Heart right ventricle (tissue), 16 donors: ENCODE measurements at regions not wholly inside any gene's neighbourhood (a gene's known extent, or its start where the extent isn't known, plus 50 kb on each side); places are given as distances from the start of the nearest gene placed in this dataset.
A peak's percentile ranks its signal among the peaks of the same experiment; 100 is the strongest.

ENCODE experiments used
- ATAC-seq, 8 donors: fragments of 200-7000 bp; cut with Tn5 transposase; one replicate each; pipeline ENCODE4 v1.9.1; 2020; ENCODE audit warnings: mild to moderate bottlenecking in 8 of 8, moderate library complexity in 8 of 8, moderate number of reproducible peaks in 1 of 8
- DNase-seq, 2 donors: peaks; one replicate each; pipeline ENCODE4 v3.0.0-alpha.2; 2020
- H3K27ac ChIP-seq, 10 donors: fragments of 200-600 bp; sonication (generic) in 2 of 10; one replicate each; pipeline versions ENCODE4 v1.5.0 to v1.8.0; 2020 to 2022; ENCODE audit warnings: mild to moderate bottlenecking in 3 of 10
- H3K27me3 ChIP-seq, 7 donors: fragments of 200-600 bp; one replicate each; pipeline ENCODE4 v1.8.0; 2021 to 2022; ENCODE audit warnings: mild to moderate bottlenecking in 2 of 7
- H3K36me3 ChIP-seq, 9 donors: fragments of 200-600 bp; sonication (generic) in 1 of 9; one replicate each; pipeline versions ENCODE4 v1.5.0 to v1.8.0; 2020 to 2022; ENCODE audit warnings: mild to moderate bottlenecking in 2 of 9
- H3K4me1 ChIP-seq, 9 donors: fragments of 200-600 bp; sonication (generic) in 1 of 9; one replicate each; pipeline versions ENCODE4 v1.5.0 to v1.8.0; 2020 to 2022; ENCODE audit warnings: mild to moderate bottlenecking in 4 of 9
- H3K4me3 ChIP-seq, 10 donors: fragments of 200-600 bp; sonication (generic) in 2 of 10; one replicate each; pipeline versions ENCODE4 v1.5.0 to v1.8.0; 2020 to 2022; ENCODE audit warnings: mild to moderate bottlenecking in 7 of 10, moderate library complexity in 2 of 10
- H3K9me3 ChIP-seq, 11 donors: fragments of 200-600 bp in 10 of 11; sonication (generic) in 2 of 11; one replicate each; pipeline versions ENCODE4 v1.5.0 to v1.8.0; 2013 to 2022; ENCODE audit warnings: mild to moderate bottlenecking in 2 of 11, control low read depth in 1 of 11, moderate library complexity in 1 of 11
- WGBS, 2 donors: extraction: QIAGEN DNeasy Blood & Tissue Kit; methylation state at CpG; one replicate each; pipeline ENCODE4 v1.1.7; 2013; ENCODE audit warnings: inconsistent platforms in 1 of 2; 5-methylcytosine and 5-hydroxymethylcytosine counted together
- intact Hi-C, 10 donors: fragments of 100-400 bp; cut with DNase I; formaldehyde crosslinking; loops; one replicate each; pipeline versions ENCODE4 v1.11.1 to v1.14.2; 2022
- TF ChIP-seq, protein P1 (sequence below), 9 donors: fragments of 200-600 bp; sonication (generic) in 2 of 9; IDR thresholded peaks; one replicate each; pipeline versions ENCODE4 v1.5.0 to v1.8.0; 2021 to 2022; ENCODE audit warnings: antibody characterized with exemption in 9 of 9, mild to moderate bottlenecking in 5 of 9, moderate library complexity in 1 of 9
- donor health status: Arrhythmogenic right ventricular cardiomyopathy.
- donor health status: ischemic (EF 13 %, LVEDD 7.1; RV severe dilation, severe dysfunction).
- donor health status: healthy with polysubstance abuse.
- donor health status: DM: no; HTN: yes; CAD: no.
- donor health status: DM: no; HTN: no; CAD: no.
- donor health status: ischemic (EF 25% LVEDD 6.9; RV normal size, moderate dysfunction).
- donor health status: ischemic (EF 25% LVEDD 5.7; RV mildly dilated, moderate dysfunction).
- donor health status: healthy.
- donor health status: DM: yes; HTN: yes; CAD: no.
- donor health status: Ischemic cardiomyopathy.
- donor health status: ischemic (EF 35%, LVEDD 5.7; RV mildly dilated, moderate dysfunction).
- donor health status: nonischemic (EF 11% LVEDD 7.7; RV severe dilation, severe dysfunction).
- donor health status: DM: yes; HTN: yes; CAD: no.
- donor health status: PGD.
- donor health status: ischemic (EF 29% LVEDD 5.4; RV normal size, mild dysfunction).
- donor health status: nonischemic (EF 23%, LVEDD 6.1; RV moderate dilation, normal function).

- WGBS, 2 donors, result 83% methylated on average over 2 of the region's 2 CpGs
- DNase-seq (no peak), ATAC-seq (no peak)
- Histone ChIP-seq H3K9me3 (peaks cover 0 to 6% (median 0%) of the 10 kb centered on the region in 11 donors), H3K4me1 (peaks cover 0 to 1% (median 0%) of the 10 kb centered on the region in 9 donors), H3K4me3 (no peak overlapping the region), H3K36me3 (no peaks in the 10 kb centered on the region), H3K27ac (no peak overlapping the region), H3K27me3 (peaks cover 0 to 7% (median 0%) of the 10 kb centered on the region in 7 donors)
- TF ChIP-seq, protein P1, sequence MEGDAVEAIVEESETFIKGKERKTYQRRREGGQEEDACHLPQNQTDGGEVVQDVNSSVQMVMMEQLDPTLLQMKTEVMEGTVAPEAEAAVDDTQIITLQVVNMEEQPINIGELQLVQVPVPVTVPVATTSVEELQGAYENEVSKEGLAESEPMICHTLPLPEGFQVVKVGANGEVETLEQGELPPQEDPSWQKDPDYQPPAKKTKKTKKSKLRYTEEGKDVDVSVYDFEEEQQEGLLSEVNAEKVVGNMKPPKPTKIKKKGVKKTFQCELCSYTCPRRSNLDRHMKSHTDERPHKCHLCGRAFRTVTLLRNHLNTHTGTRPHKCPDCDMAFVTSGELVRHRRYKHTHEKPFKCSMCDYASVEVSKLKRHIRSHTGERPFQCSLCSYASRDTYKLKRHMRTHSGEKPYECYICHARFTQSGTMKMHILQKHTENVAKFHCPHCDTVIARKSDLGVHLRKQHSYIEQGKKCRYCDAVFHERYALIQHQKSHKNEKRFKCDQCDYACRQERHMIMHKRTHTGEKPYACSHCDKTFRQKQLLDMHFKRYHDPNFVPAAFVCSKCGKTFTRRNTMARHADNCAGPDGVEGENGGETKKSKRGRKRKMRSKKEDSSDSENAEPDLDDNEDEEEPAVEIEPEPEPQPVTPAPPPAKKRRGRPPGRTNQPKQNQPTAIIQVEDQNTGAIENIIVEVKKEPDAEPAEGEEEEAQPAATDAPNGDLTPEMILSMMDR (IDR thresholded peaks at IDR 0.05), result no peak
- intact Hi-C loops, result no loop called here
Observed at GRCh38 chr16:79360267-79360666, 240.3 kb downstream of the MAF start.

- intact Hi-C loops, result no loop called here
- TF ChIP-seq, protein P1 (IDR thresholded peaks at IDR 0.05), result no peak
- Histone ChIP-seq H3K27ac (no peak overlapping the region), H3K27me3 (peaks cover 0 to 7% (median 0%) of the 10 kb centered on the region in 7 donors), H3K4me3 (no peak overlapping the region), H3K4me1 (peaks cover 0 to 7% (median 0%) of the 10 kb centered on the region in 9 donors), H3K9me3 (peaks cover 0 to 6% (median 0%) of the 10 kb centered on the region in 11 donors), H3K36me3 (no peaks in the 10 kb centered on the region)
- DNase-seq, result no peak
- 51 to 74% methylated on average over 4 of the region's 4 CpGs for WGBS, 2 donors
- ATAC-seq, result no peak
Observed at GRCh38 chr16:79359082-79359481, 241.5 kb downstream of the MAF start.

DNA sequence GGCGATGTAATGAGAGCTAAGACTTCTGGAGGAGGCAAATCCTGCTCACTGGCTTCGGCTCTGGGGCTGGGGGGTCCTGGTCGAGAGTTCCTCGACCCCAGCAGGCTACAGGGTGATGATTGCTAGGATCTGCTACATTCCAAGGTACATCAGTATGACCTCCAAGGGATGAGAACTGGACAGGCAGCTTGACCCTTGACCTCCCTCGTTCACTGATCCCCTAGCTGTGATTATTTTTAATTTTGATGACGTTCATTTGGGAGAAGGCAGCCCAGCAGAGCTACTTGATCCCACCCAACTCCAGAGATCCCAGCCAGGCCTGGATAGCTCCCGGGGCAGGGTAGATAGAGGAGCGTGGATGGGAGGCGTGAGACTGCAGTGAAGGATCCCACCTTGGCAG lies 242.3 kb downstream of the MAF start:
- 73 to 79% methylated on average over 9 of the region's 9 CpGs for WGBS, 2 donors
- H3K27ac ChIP-seq, result peak overlapping the region in 1 of 10 donors; percentile 20
- intact Hi-C loops, result no loop called here

DNA sequence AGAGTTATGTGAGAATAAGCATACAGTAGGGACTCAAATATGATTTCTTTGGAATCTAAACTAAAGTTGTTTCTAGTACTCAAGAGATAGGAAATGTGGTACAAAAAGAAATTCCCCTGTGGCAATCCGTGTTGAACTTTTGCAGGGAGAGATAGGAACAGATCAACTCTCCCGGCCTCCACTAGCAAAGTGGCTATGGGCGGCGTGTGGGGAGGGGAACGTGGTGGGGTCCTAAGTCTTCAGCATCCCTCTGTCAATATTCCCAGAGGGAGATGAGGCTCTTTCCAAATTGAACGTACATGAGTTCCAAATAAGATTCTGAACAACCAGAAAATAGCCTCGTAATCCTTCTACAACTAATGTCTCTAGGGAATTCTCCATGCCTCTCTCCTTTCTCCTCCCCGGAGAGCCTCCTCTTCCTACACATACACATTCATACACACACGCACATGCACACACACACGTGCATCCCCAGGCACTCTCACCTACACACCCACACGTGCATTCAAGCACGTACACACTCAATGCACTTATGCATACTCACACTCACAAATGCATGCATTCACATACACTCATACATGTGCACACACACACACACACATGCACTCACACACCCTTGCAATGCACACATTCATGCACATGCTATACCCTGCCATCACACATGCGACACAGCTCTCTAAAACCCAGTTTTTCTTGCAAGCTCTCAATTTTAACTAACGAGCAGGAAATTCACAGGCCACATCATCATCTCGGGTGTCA lies 244.8 kb downstream of the MAF start:
- Histone ChIP-seq H3K36me3 (no peaks in the 10 kb centered on the region), H3K27ac (no peak overlapping the region), H3K4me3 (no peak overlapping the region), H3K4me1 (peaks cover 0 to 7% (median 0%) of the 10 kb centered on the region in 9 donors), H3K9me3 (peaks cover 0 to 4% (median 0%) of the 10 kb centered on the region in 11 donors), H3K27me3 (peaks cover 0 to 11% (median 0%) of the 10 kb centered on the region in 7 donors)
- DNase-seq (peak in 1 of 2 donors; percentile 25), ATAC-seq (peak in 4 of 8 donors; percentile 19 to 49 (median 30))
- intact Hi-C loops, result no loop called here
- TF ChIP-seq, protein P1 (IDR thresholded peaks at IDR 0.05), result no peak
- 75 to 82% methylated on average over 15 of the region's 15 CpGs for WGBS, 2 donors

More for the DNA sequence above, 242.3 kb downstream of the MAF start:
- DNase-seq (peak; percentile 16 to 33), ATAC-seq (peak in 6 of 8 donors; percentile 46 to 74 (median 66))
- H3K9me3 ChIP-seq, result peaks cover 0 to 6% (median 0%) of the 10 kb centered on the region in 11 donors
- TF ChIP-seq, protein P1 (IDR thresholded peaks at IDR 0.05), result no peak
- H3K4me1 ChIP-seq, result peaks cover 0 to 7% (median 0%) of the 10 kb centered on the region in 9 donors
- H3K4me3 ChIP-seq, result no peak overlapping the region
- H3K36me3 ChIP-seq, result no peaks in the 10 kb centered on the region
- peaks cover 0 to 8% (median 0%) of the 10 kb centered on the region in 7 donors for H3K27me3 ChIP-seq
